Tongue (tissue), 1 donor: ENCODE measurements at regions not wholly inside any gene's neighbourhood (a gene's known extent, or its start where the extent isn't known, plus 50 kb on each side); places are given as distances from the start of the nearest gene placed in this dataset.

Source experiments
- DNase-seq: peaks from one replicate; pipeline ENCODE4 v3.0.0-alpha.2; 2015

- no peak for DNase-seq
These were observed 228.5 kb upstream of the CASK start for GRCh38 chrX:42151808-42152207.

GRCh38 chrX:42149765-42150164 is 226.4 kb upstream of the CASK start:
- peak; percentile 79 for DNase-seq

- DNase-seq, result peak; percentile 57
These were observed 225.9 kb upstream of the CASK start for GRCh38 chrX:42149281-42149680.

GRCh38 chrX:42143866-42144592 is 220.7 kb upstream of the CASK start:
- DNase-seq, result peak; percentile 71

- DNase-seq, result no peak
These were observed 217.0 kb upstream of the CASK start for GRCh38 chrX:42140320-42140719.

GRCh38 chrX:42135583-42136228 is 212.4 kb upstream of the CASK start:
- no peak for DNase-seq

GRCh38 chrX:42131856-42132255 is 208.5 kb upstream of the CASK start:
- no peak for DNase-seq

GRCh38 chrX:42129022-42129940 is 205.9 kb upstream of the CASK start:
- no peak for DNase-seq

GRCh38 chrX:42128587-42128986 is 205.2 kb upstream of the CASK start:
- no peak for DNase-seq

- no peak for DNase-seq
These were observed 204.7 kb upstream of the CASK start for GRCh38 chrX:42128020-42128419.

- no peak for DNase-seq
These were observed 204.2 kb upstream of the CASK start for GRCh38 chrX:42127563-42127962.

- DNase-seq, result no peak
These were observed 200.0 kb upstream of the CASK start for GRCh38 chrX:42123369-42123768.

GRCh38 chrX:42119076-42119475 is 195.7 kb upstream of the CASK start:
- DNase-seq, result peak; percentile 33

- no peak for DNase-seq
These were observed 194.0 kb upstream of the CASK start for GRCh38 chrX:42117318-42117717.

GRCh38 chrX:42109428-42109827 is 186.1 kb upstream of the CASK start:
- DNase-seq, result no peak

- DNase-seq, result no peak
These were observed 184.4 kb upstream of the CASK start for GRCh38 chrX:42107495-42108488.

- peak; percentile 21 for DNase-seq
These were observed 183.2 kb upstream of the CASK start for GRCh38 chrX:42106556-42106955.

- DNase-seq, result no peak
These were observed 179.4 kb upstream of the CASK start for GRCh38 chrX:42102586-42103282.

- peak; percentile 38 for DNase-seq
These were observed 175.5 kb upstream of the CASK start for GRCh38 chrX:42098900-42099299.

GRCh38 chrX:42097486-42097885 is 174.1 kb upstream of the CASK start:
- no peak for DNase-seq
